K562 (cell line): ENCODE measurements at regions not wholly inside any gene's neighbourhood (a gene's known extent, or its start where the extent isn't known, plus 50 kb on each side); places are given as distances from the start of the nearest gene placed in this dataset.
A peak's percentile ranks its signal among the peaks of the same experiment; 100 is the strongest.

ENCODE experiments used
- ATAC-seq: fragments of 200-7000 bp; cut with Tn5 transposase; 3 replicates; pipeline ENCODE4 v1.9.1; 2020; ENCODE audit warnings: moderate library complexity
- BruUV-seq: library from RNA; stranded (reverse); fragments of 400-500 nt; replicated peaks from 2 replicates; lab custom pipeline; 2021; lab: Mats Ljungman, UMichigan
- CTCF ChIA-PET: fragments of 300-600 bp; formaldehyde crosslinking; extraction: SDS; loops from one replicate; lab custom pipeline; 2021; ENCODE audit warnings: low intra/inter-chr PET ratio; lab: Yijun Ruan, JAX
- POLR2A ChIA-PET: fragments of 300-600, 350-650 bp; sonication (Branson Sonifier 250); formaldehyde crosslinking; extraction: SDS; loops from one replicate; lab custom pipeline; 2021; ENCODE audit warnings: antibody characterized with exemption, inconsistent platforms; lab: Yijun Ruan, JAX
- DNase-seq, 4 experiments: peaks; one replicate each; pipeline versions ENCODE4 v3.0.0 to v3.0.0-alpha.2; 2011 to 2018; ENCODE audit warnings: low spot score in 3 of 4, mixed read lengths in 3 of 4; ENCODE audit errors: extremely low read depth in 1 of 4
- FAIRE-seq: peaks from 2 replicates; lab custom pipeline; 2011; peaks lifted over from hg19 to GRCh38; lab: Jason Lieb, UNC
- H2AFZ ChIP-seq: 2 replicates; pipeline ENCODE4 v1.6.0; 2011; ENCODE audit warnings: low read depth, low read length, control low read depth, inconsistent platforms
- H3K27ac ChIP-seq: fragments of 200-600 bp; 3 replicates; pipeline ENCODE4 v1.8.0; 2011; ENCODE audit warnings: low read depth, mild to moderate bottlenecking, control low read depth, inconsistent platforms, low read length, moderate library complexity, mixed read lengths; ENCODE audit errors: extremely low read depth
- H3K27me3 ChIP-seq, 2 experiments: fragments of 300-600 bp in 1 of 2; 2 replicates in 1 of 2; 3 replicates in 1 of 2; pipeline versions ENCODE4 v1.6.0 to v1.8.0; 2011; ENCODE audit warnings: inconsistent platforms in 2 of 2, low read length in 2 of 2, mild to moderate bottlenecking in 1 of 2, mixed read lengths in 1 of 2, moderate library complexity in 1 of 2; ENCODE audit not compliant: control insufficient read depth in 2 of 2, insufficient read depth in 2 of 2
- H3K36me3 ChIP-seq: fragments of 300-600 bp; 3 replicates; pipeline ENCODE4 v1.8.0; 2011; ENCODE audit warnings: mild to moderate bottlenecking, low read length, inconsistent platforms; ENCODE audit not compliant: control insufficient read depth, insufficient read depth
- H3K4me1 ChIP-seq, 2 experiments: fragments of 200-600 bp in 1 of 2; replicated peaks in 1 of 2; 2 replicates in 1 of 2; 3 replicates in 1 of 2; pipeline versions ENCODE4 v1.5.1 to v1.8.0; 2011; ENCODE audit warnings: inconsistent platforms in 2 of 2, low read length in 2 of 2, mild to moderate bottlenecking in 1 of 2, mixed read lengths in 1 of 2, moderate library complexity in 1 of 2; ENCODE audit not compliant: control insufficient read depth in 2 of 2, insufficient read depth in 2 of 2
- H3K4me2 ChIP-seq: 2 replicates; pipeline ENCODE4 v1.6.1; 2011; ENCODE audit warnings: low read length, control low read depth, inconsistent platforms, mixed read lengths; ENCODE audit not compliant: insufficient read depth
- H3K4me3 ChIP-seq: fragments of 200-600 bp; sonication (generic), shearing (Covaris generic); 2 replicates; pipeline ENCODE4 v1.5.1; 2016; ENCODE audit warnings: control low read depth, inconsistent platforms
- H3K79me2 ChIP-seq: fragments of 200-600 bp; 3 replicates; pipeline ENCODE4 v1.8.0; 2011; ENCODE audit warnings: low read length, inconsistent platforms; ENCODE audit not compliant: control insufficient read depth, insufficient read depth
- H3K9ac ChIP-seq, 2 experiments: 2 replicates each; pipeline versions ENCODE4 v1.6.0 to v1.6.1; 2011; ENCODE audit warnings: low read depth in 2 of 2, low read length in 2 of 2, control low read depth in 1 of 2, inconsistent platforms in 1 of 2, mild to moderate bottlenecking in 1 of 2, mixed read lengths in 1 of 2; ENCODE audit not compliant: insufficient read depth in 1 of 2
- H3K9me1 ChIP-seq: one replicate; pipeline ENCODE4 v1.6.0; 2011; ENCODE audit warnings: inconsistent platforms, mild to moderate bottlenecking, low read length, moderate library complexity; ENCODE audit not compliant: control insufficient read depth, insufficient read depth
- H3K9me3 ChIP-seq: replicated peaks from 2 replicates; pipeline ENCODE4 v1.5.1; 2011; ENCODE audit warnings: low read depth, low read length, inconsistent platforms; ENCODE audit not compliant: control insufficient read depth, insufficient read depth
- H4K20me1 ChIP-seq: replicated peaks from 2 replicates; pipeline ENCODE4 v1.6.1; 2011; ENCODE audit warnings: low read length, inconsistent platforms, mixed read lengths; ENCODE audit not compliant: control insufficient read depth, insufficient read depth
- C11orf30 ChIP-seq: fragments of 450-650 bp; IDR thresholded peaks from 2 replicates; pipeline ENCODE4 v1.6.1; 2016; ENCODE audit warnings: low read depth, mild to moderate bottlenecking
- MAFF ChIP-seq: IDR thresholded peaks from 2 replicates; pipeline ENCODE4 v1.6.1; 2012; ENCODE audit warnings: low read length, improper control_type of control experiment
- MAFG ChIP-seq: fragments of 450-650 bp; conservative IDR thresholded peaks from 2 replicates; pipeline ENCODE4 v1.6.1; 2016; ENCODE audit warnings: missing genetic modification characterization, missing compliant biosample characterization
- MAFK ChIP-seq: IDR thresholded peaks from 2 replicates; pipeline ENCODE4 v1.6.1; 2011; ENCODE audit warnings: low read length, improper control_type of control experiment
- ZNF316 ChIP-seq: fragments of 450-650 bp; IDR thresholded peaks from 2 replicates; pipeline ENCODE4 v1.6.1; 2016
- WGBS: fragments of 100-300 bp; shearing (Covaris generic); methylation state at CpG from one replicate; pipeline ENCODE4 v1.1.6; 2016; ENCODE audit warnings: low coverage, mixed read lengths; ENCODE audit not compliant: insufficient coverage; ENCODE audit errors: missing lambda C conversion rate; 5-methylcytosine and 5-hydroxymethylcytosine counted together
- in situ Hi-C: fragments of 300-500 bp; cut with MboI; formaldehyde crosslinking; loops from 4 replicates; pipeline ENCODE4 v1.15.0; 2018; ENCODE audit warnings: inconsistent platforms, mixed read lengths
- intact Hi-C: fragments of 100-400 bp; cut with micrococcal nuclease; formaldehyde crosslinking; loops from 2 replicates; pipeline ENCODE4 v1.14.2; 2022
- TF ChIP-seq, protein P1 (sequence below): fragments of 450-650 bp; IDR thresholded peaks from 2 replicates; pipeline ENCODE4 v1.6.1; 2016; ENCODE audit warnings: missing biosample characterization, missing genetic modification characterization
- TF ChIP-seq, protein P2 (sequence below), 2 experiments: fragments of 450-650 bp; conservative IDR thresholded peaks; 2 replicates each; pipeline ENCODE4 v1.6.1; 2017; ENCODE audit warnings: mild to moderate bottlenecking in 2 of 2, moderate library complexity in 2 of 2

DNA sequence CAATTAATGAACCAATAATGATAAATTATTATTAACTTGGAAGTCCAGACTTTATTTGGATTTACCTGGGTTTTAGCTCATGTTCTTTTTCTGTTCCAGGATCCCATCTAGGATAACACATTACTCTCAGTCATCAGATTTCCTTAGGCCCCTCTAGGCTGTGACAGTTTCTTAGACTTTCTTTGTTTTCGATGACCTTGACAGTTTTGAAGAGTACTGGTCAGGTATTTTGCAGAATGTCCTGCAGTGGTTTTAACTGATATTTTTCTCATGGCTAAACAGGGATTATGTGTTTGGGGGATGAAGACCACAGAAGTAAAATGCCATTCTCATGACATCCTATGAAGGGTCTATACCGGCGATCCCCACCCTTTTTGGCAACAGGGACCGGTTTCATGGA is 144.0 kb downstream of the NAV1 start:
- in situ Hi-C loops: no loop called here
- ChIA-PET POLR2A (interaction anchor here (0.6 to 1.0 kb wide), 3 partner anchors 19 to 159 kb away, joined by 3 read pairs; no protein-coding TSS in a partner anchor), CTCF (no interaction called here)
- Histone ChIP-seq H3K36me3 (no peaks in the 10 kb centered on the region), H3K9me3 (no peaks in the 10 kb centered on the region; the same call in 1 of the 2 replicates), H3K27me3 (no peaks in the 10 kb centered on the region; a peak in 1 of 5 replicates), H4K20me1 (no peaks in the 10 kb centered on the region), H3K4me3 (no peak overlapping the region), H3K79me2 (no peaks in the 10 kb centered on the region; the same call in 2 of the 3 replicates), H3K9ac (no peak overlapping the region), H3K4me2 (no peak overlapping the region; the same call in 1 of the 2 replicates), H3K4me1 (peaks cover 0 to 7% of the 10 kb centered on the region in 2 experiments; a peak in 2 of 5 replicates), H2AFZ (no peak overlapping the region), H3K27ac (no peak overlapping the region), H3K9me1 (peaks cover 3% of the 10 kb centered on the region)
- BruUV-seq: no TSS peak
- WGBS: 58% methylated on average over 4 of the region's 4 CpGs
- DNase-seq (no peak), ATAC-seq (no peak), FAIRE-seq (no peak)
- intact Hi-C loops: no loop called here
- TF ChIP-seq MAFF: peak; percentile 32; the same call in 1 of the 2 replicates
- peak; percentile 60; the same call in 1 of the 2 replicates for TF ChIP-seq C11orf30
- TF ChIP-seq ZNF316: peak; percentile 72
- TF ChIP-seq MAFG (tag): peak; percentile 44; the same call in 1 of the 2 replicates
- peak; percentile 15; the same call in 1 of the 2 replicates for TF ChIP-seq MAFK
- TF ChIP-seq, protein P1, sequence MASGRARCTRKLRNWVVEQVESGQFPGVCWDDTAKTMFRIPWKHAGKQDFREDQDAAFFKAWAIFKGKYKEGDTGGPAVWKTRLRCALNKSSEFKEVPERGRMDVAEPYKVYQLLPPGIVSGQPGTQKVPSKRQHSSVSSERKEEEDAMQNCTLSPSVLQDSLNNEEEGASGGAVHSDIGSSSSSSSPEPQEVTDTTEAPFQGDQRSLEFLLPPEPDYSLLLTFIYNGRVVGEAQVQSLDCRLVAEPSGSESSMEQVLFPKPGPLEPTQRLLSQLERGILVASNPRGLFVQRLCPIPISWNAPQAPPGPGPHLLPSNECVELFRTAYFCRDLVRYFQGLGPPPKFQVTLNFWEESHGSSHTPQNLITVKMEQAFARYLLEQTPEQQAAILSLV (tag): no peak
- TF ChIP-seq, protein P2, sequence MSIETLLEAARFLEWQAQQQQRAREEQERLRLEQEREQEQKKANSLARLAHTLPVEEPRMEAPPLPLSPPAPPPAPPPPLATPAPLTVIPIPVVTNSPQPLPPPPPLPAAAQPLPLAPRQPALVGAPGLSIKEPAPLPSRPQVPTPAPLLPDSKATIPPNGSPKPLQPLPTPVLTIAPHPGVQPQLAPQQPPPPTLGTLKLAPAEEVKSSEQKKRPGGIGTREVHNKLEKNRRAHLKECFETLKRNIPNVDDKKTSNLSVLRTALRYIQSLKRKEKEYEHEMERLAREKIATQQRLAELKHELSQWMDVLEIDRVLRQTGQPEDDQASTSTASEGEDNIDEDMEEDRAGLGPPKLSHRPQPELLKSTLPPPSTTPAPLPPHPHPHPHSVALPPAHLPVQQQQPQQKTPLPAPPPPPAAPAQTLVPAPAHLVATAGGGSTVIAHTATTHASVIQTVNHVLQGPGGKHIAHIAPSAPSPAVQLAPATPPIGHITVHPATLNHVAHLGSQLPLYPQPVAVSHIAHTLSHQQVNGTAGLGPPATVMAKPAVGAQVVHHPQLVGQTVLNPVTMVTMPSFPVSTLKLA (conservative IDR thresholded peaks at IDR 0.05): no peak
